HEK293T (cell line): ENCODE measurements at regions not wholly inside any gene's neighbourhood (a gene's known extent, or its start where the extent isn't known, plus 50 kb on each side); places are given as distances from the start of the nearest gene placed in this dataset.

Experiments used
- ARNT ChIP-seq: fragments of 450-650 bp; IDR thresholded peaks from 2 replicates; pipeline ENCODE4 v1.6.1; 2017; ENCODE audit warnings: mild to moderate bottlenecking
- BHLHE40 ChIP-seq: fragments of 450-650 bp; IDR thresholded peaks from 2 replicates; pipeline ENCODE4 v1.6.1; 2016; ENCODE audit warnings: mild to moderate bottlenecking, moderate library complexity, borderline replicate concordance
- ELF4 ChIP-seq: fragments of 450-650 bp; IDR thresholded peaks from 2 replicates; pipeline ENCODE4 v1.6.1; 2017; ENCODE audit warnings: antibody characterized with exemption
- FOXA1 ChIP-seq: fragments of 450-650 bp; IDR thresholded peaks from 2 replicates; pipeline ENCODE4 v1.6.1; 2016; ENCODE audit warnings: mild to moderate bottlenecking
- L3MBTL2 ChIP-seq: fragments of 450-650 bp; conservative IDR thresholded peaks from 2 replicates; pipeline ENCODE4 v1.6.1; 2016; ENCODE audit warnings: mild to moderate bottlenecking
- NFRKB ChIP-seq: fragments of 450-650 bp; IDR thresholded peaks from 2 replicates; pipeline ENCODE4 v1.6.1; 2016; ENCODE audit warnings: mild to moderate bottlenecking, moderate library complexity
- SP1 ChIP-seq: fragments of 450-650 bp; IDR thresholded peaks from 2 replicates; pipeline ENCODE4 v1.6.1; 2017
- SUZ12 ChIP-seq: fragments of 450-650 bp; IDR thresholded peaks from 2 replicates; pipeline ENCODE4 v1.6.1; 2016; ENCODE audit warnings: mild to moderate bottlenecking
- TARDBP ChIP-seq: fragments of 450-650 bp; IDR thresholded peaks from 2 replicates; pipeline ENCODE4 v1.6.1; 2016
- ZNF384 ChIP-seq: fragments of 450-650 bp; IDR thresholded peaks from 2 replicates; pipeline ENCODE4 v1.6.1; 2016

DNA sequence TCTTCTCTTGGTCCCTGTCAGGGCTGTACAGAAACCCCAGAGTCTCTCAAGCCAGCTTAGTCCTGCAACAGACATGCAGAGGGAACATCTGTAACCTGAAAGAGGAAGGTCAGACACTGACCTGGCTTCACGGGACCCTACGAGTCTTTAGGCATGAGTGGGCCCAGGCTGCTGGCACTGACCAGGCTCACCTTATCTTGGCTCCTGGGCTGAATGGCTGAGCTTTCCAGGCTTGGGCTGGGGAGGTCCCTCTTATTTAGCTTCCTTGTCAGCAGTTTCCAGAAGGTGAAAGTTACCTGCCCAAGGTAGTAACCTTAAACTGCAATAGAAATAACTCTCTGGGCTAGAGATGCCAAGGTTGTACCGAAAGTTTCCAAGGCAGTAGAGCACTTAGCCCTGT, 58.4 kb upstream of the FUT8 start:
- TF ChIP-seq SUZ12, result no peak
- no peak for TF ChIP-seq BHLHE40
- no peak for TF ChIP-seq NFRKB
- TF ChIP-seq ELF4, result no peak
- TF ChIP-seq ARNT, result no peak
- TF ChIP-seq SP1, result no peak
- no peak for TF ChIP-seq TARDBP
- no peak for TF ChIP-seq ZNF384
- TF ChIP-seq FOXA1, result no peak
- TF ChIP-seq L3MBTL2, result no peak
